ENCODE measurements at regions not wholly inside any gene's neighbourhood (a gene's known extent, or its start where the extent isn't known, plus 50 kb on each side); places are given as distances from the start of the nearest gene placed in this dataset.

DNA sequence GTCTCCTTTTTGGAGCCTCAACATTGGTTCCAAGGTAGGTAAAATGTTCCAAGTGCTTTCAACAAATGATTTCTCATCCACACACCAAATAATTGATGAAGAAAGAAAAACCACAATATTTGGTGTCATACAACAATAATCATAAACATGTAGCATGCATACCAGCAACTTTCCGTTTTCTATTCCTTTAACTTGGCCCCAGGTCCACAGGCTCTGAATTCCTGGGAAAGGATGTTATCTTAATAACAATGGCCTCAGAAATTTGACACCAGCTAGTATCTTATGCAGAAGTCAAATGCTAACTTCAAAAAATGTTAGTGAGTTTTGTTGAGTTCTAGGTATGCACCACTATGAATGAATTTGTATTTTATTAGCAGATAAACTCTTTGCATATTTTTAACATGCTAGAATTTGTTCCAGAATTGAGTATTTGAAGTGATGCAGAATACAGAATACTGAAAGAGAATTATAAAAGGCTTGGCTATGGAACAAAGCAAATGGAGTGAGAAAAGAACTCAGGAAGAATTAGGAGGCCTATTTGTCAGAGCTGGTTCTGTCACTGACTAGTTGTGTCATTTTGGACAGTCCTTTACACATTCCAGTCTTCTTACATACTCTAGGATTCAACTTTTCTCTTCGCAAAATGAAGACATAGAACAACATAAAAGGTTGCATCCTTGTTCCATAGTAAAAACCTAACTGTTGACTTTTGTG is 435.3 kb upstream of the TNC start:
- H3K4me1 Mint-ChIP-seq = peaks cover 19 to 20% of the 10 kb centered on the region in 2 experiments
- no peak overlapping the region for H2BK20ac ChIP-seq (ENCODE audit: low read depth, low read length, poor library complexity, severe bottlenecking)
- H4K20me1 ChIP-seq (ENCODE audit: control insufficient read depth, insufficient read depth, insufficient read length) = no peaks in the 10 kb centered on the region
- H3K9ac ChIP-seq (ENCODE audit: extremely low read depth, insufficient read length, low read length) = no peak overlapping the region
- H3K23ac ChIP-seq (ENCODE audit: insufficient read length, low read depth, low read length) = no peak overlapping the region
- H3K23me2 ChIP-seq (ENCODE audit: insufficient read length, low read depth, low read length, poor library complexity, severe bottlenecking) = no peaks in the 10 kb centered on the region
- no peak overlapping the region; a peak in 1 of 7 replicates for H3K27ac Mint-ChIP-seq
- no peak overlapping the region for H2BK120ac ChIP-seq (ENCODE audit: low read depth, low read length, poor library complexity, severe bottlenecking)
- no peak overlapping the region for H3T11ph ChIP-seq (ENCODE audit: low read length)
- H3K9me3 ChIP-seq (ENCODE audit: control insufficient read depth, low read depth, low read length) = peaks cover 15% of the 10 kb centered on the region
- H2BK15ac ChIP-seq (ENCODE audit: low read depth, low read length) = no peak overlapping the region
- no peaks in the 10 kb centered on the region for H3K4me1 ChIP-seq (ENCODE audit: insufficient read depth, low read length)
- H3K36me3 Mint-ChIP-seq (ENCODE audit: insufficient read depth in 1 of 3, low read depth in 3 of 3) = peaks cover 24 to 39% (median 36%) of the 10 kb centered on the region in 3 experiments
- H3K27me3 Mint-ChIP-seq (ENCODE audit: low read depth) = peaks cover 3% of the 10 kb centered on the region; the same call in 1 of the 2 replicates
- no peaks in the 10 kb centered on the region for H3K27me3 ChIP-seq (ENCODE audit: insufficient read depth, low read length)
- H3K14ac ChIP-seq (ENCODE audit: insufficient read depth, low read length) = no peak overlapping the region
- DNase-seq = no peak
- no peak overlapping the region for H2BK5ac ChIP-seq (ENCODE audit: insufficient read length, low read length)
- H3K4ac ChIP-seq (ENCODE audit: low read depth, low read length) = no peak overlapping the region
- no peak overlapping the region for H4K91ac ChIP-seq (ENCODE audit: insufficient read length, low read depth, low read length)
- H4K8ac ChIP-seq (replicated peaks; ENCODE audit: insufficient read length, low read depth, low read length) = no peak overlapping the region
- no peaks in the 10 kb centered on the region for H3K79me1 ChIP-seq (ENCODE audit: insufficient read depth, low read depth, low read length, poor library complexity, severe bottlenecking)
- no peak overlapping the region for H3K27ac ChIP-seq (ENCODE audit: insufficient read length, low read depth, low read length)
- H3K18ac ChIP-seq (ENCODE audit: insufficient read length, low read depth, low read length) = no peak overlapping the region
- no peak for TF ChIP-seq CTCF (conservative IDR thresholded peaks at IDR 0.05)
- no CpG with 5 or more reads among the region's 2 CpGs for WGBS (ENCODE audit: extremely low coverage, insufficient read length, low lambda C conversion rate)
- no peaks in the 10 kb centered on the region for H3K79me2 ChIP-seq (ENCODE audit: insufficient read depth, low read length)
- H2BK12ac ChIP-seq (ENCODE audit: insufficient read length, low read depth, low read length) = no peak overlapping the region
- H2AK5ac ChIP-seq (ENCODE audit: insufficient read length, low read length) = no peak overlapping the region
- H2AFZ ChIP-seq (ENCODE audit: low read length) = no peak overlapping the region
- no peak overlapping the region for H4K5ac ChIP-seq (ENCODE audit: insufficient read length, low read depth, low read length)
- H3K4me3 Mint-ChIP-seq = no peak overlapping the region; a peak in 1 of 5 replicates
- no peak overlapping the region for H3K4me2 ChIP-seq (ENCODE audit: insufficient read depth, insufficient read length, low read length)
- peaks cover 36% of the 10 kb centered on the region in 2 experiments for H3K9me3 Mint-ChIP-seq
- H3K56ac ChIP-seq (ENCODE audit: insufficient read length, low read depth, low read length) = no peak overlapping the region
